ENCODE measurements at regions not wholly inside any gene's neighbourhood (a gene's known extent, or its start where the extent isn't known, plus 50 kb on each side); places are given as distances from the start of the nearest gene placed in this dataset.

GRCh38 chr3:113153499-113154107 is 57.8 kb upstream of the BOC start:
- TF ChIP-seq, protein P1, sequence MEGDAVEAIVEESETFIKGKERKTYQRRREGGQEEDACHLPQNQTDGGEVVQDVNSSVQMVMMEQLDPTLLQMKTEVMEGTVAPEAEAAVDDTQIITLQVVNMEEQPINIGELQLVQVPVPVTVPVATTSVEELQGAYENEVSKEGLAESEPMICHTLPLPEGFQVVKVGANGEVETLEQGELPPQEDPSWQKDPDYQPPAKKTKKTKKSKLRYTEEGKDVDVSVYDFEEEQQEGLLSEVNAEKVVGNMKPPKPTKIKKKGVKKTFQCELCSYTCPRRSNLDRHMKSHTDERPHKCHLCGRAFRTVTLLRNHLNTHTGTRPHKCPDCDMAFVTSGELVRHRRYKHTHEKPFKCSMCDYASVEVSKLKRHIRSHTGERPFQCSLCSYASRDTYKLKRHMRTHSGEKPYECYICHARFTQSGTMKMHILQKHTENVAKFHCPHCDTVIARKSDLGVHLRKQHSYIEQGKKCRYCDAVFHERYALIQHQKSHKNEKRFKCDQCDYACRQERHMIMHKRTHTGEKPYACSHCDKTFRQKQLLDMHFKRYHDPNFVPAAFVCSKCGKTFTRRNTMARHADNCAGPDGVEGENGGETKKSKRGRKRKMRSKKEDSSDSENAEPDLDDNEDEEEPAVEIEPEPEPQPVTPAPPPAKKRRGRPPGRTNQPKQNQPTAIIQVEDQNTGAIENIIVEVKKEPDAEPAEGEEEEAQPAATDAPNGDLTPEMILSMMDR (IDR thresholded peaks at IDR 0.05; ENCODE audit: insufficient read depth, low read length, poor library complexity, severe bottlenecking), result no peak
- H3K4me3 ChIP-seq (replicated peaks; ENCODE audit: low read depth, low read length), result no peak overlapping the region
- no peaks in the 10 kb centered on the region for H3K27me3 ChIP-seq (replicated peaks; ENCODE audit: control insufficient read depth, insufficient read depth, low read length)
- no peaks in the 10 kb centered on the region for H3K36me3 ChIP-seq (ENCODE audit: control insufficient read depth, insufficient read depth, low read length)
- DNase-seq (ENCODE audit: extremely low read depth, insufficient read length), result no peak

DNA sequence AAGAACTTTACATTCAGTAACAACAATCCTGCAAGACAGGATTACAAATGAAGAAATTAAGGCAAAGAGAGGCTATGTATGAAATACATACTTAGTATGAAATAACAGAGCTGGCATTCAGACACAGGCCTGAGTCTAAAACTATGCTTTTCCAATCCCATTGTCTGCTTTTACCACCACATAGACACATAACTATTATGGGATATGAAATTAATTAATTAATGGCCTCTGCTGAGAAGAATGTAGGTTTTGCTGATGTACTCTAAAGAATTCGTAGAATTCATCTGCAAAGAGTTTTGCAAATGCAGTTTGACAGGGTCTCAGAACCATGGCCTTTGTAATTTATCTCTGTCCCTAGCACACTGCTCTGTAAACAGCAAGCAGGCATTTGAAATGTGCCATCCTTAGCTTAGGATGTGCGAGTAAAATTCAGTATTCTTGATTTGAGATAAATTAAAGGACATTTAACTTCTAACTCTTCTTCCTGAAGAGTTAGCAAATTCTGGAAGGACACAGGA is 54.5 kb upstream of the BOC start:
- DNase-seq (ENCODE audit: extremely low read depth, insufficient read length), result no peak
- H3K36me3 ChIP-seq (ENCODE audit: control insufficient read depth, insufficient read depth, low read length), result no peaks in the 10 kb centered on the region
- no peak overlapping the region for H3K4me3 ChIP-seq (replicated peaks; ENCODE audit: low read depth, low read length)
- no peaks in the 10 kb centered on the region for H3K27me3 ChIP-seq (replicated peaks; ENCODE audit: control insufficient read depth, insufficient read depth, low read length)
- TF ChIP-seq, protein P1 (IDR thresholded peaks at IDR 0.05; ENCODE audit: insufficient read depth, low read length, poor library complexity, severe bottlenecking), result no peak

GRCh38 chr3:113157408-113158030 is 53.8 kb upstream of the BOC start:
- TF ChIP-seq, protein P1 (IDR thresholded peaks at IDR 0.05; ENCODE audit: insufficient read depth, low read length, poor library complexity, severe bottlenecking), result no peak
- no peaks in the 10 kb centered on the region for H3K36me3 ChIP-seq (ENCODE audit: control insufficient read depth, insufficient read depth, low read length)
- no peaks in the 10 kb centered on the region for H3K27me3 ChIP-seq (replicated peaks; ENCODE audit: control insufficient read depth, insufficient read depth, low read length)
- DNase-seq (ENCODE audit: extremely low read depth, insufficient read length), result no peak
- no peak overlapping the region for H3K4me3 ChIP-seq (replicated peaks; ENCODE audit: low read depth, low read length)

GRCh38 chr3:113158171-113158570 is 53.2 kb upstream of the BOC start:
- H3K36me3 ChIP-seq (ENCODE audit: control insufficient read depth, insufficient read depth, low read length), result no peaks in the 10 kb centered on the region
- no peak overlapping the region for H3K4me3 ChIP-seq (replicated peaks; ENCODE audit: low read depth, low read length)
- DNase-seq (ENCODE audit: extremely low read depth, insufficient read length), result no peak
- no peaks in the 10 kb centered on the region for H3K27me3 ChIP-seq (replicated peaks; ENCODE audit: control insufficient read depth, insufficient read depth, low read length)
- TF ChIP-seq, protein P1 (IDR thresholded peaks at IDR 0.05; ENCODE audit: insufficient read depth, low read length, poor library complexity, severe bottlenecking), result no peak
